ENCODE measurements at regions not wholly inside any gene's neighbourhood (a gene's known extent, or its start where the extent isn't known, plus 50 kb on each side); places are given as distances from the start of the nearest gene placed in this dataset.
"Not testable (repeated sequence)": the region's sequence is repeated elsewhere in the genome, so short reads cannot be mapped to it uniquely, and the experiment has no call there.

GRCh38 chr15:38644353-38644752 lies 79.7 kb upstream of the RASGRP1 start:
- TF ChIP-seq, protein P1, sequence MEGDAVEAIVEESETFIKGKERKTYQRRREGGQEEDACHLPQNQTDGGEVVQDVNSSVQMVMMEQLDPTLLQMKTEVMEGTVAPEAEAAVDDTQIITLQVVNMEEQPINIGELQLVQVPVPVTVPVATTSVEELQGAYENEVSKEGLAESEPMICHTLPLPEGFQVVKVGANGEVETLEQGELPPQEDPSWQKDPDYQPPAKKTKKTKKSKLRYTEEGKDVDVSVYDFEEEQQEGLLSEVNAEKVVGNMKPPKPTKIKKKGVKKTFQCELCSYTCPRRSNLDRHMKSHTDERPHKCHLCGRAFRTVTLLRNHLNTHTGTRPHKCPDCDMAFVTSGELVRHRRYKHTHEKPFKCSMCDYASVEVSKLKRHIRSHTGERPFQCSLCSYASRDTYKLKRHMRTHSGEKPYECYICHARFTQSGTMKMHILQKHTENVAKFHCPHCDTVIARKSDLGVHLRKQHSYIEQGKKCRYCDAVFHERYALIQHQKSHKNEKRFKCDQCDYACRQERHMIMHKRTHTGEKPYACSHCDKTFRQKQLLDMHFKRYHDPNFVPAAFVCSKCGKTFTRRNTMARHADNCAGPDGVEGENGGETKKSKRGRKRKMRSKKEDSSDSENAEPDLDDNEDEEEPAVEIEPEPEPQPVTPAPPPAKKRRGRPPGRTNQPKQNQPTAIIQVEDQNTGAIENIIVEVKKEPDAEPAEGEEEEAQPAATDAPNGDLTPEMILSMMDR (IDR thresholded peaks at IDR 0.05), result not testable (repeated sequence)
- TF ChIP-seq POLR2A (IDR thresholded peaks at IDR 0.05), result not testable (repeated sequence)

Data from vagina (tissue), 2 donors.